ENCODE measurements at regions not wholly inside any gene's neighbourhood (a gene's known extent, or its start where the extent isn't known, plus 50 kb on each side); places are given as distances from the start of the nearest gene placed in this dataset.
"Not testable (repeated sequence)": the region's sequence is repeated elsewhere in the genome, so short reads cannot be mapped to it uniquely, and the experiment has no call there.

- no peak for FAIRE-seq
Observed at GRCh38 chr3:178088963-178089362, 447.3 kb upstream of the KCNMB2 start.

GRCh38 chr3:178090899-178091298 lies 445.3 kb upstream of the KCNMB2 start:
- FAIRE-seq, result no peak

GRCh38 chr3:178095522-178095921 lies 440.7 kb upstream of the KCNMB2 start:
- no peak for FAIRE-seq

- no peak for FAIRE-seq
Observed at GRCh38 chr3:178096955-178097354, 439.3 kb upstream of the KCNMB2 start.

GRCh38 chr3:178097576-178097975 lies 438.7 kb upstream of the KCNMB2 start:
- FAIRE-seq, result no peak

GRCh38 chr3:178099274-178099673 lies 437.0 kb upstream of the KCNMB2 start:
- FAIRE-seq, result no peak

- no peak for FAIRE-seq
Observed at GRCh38 chr3:178099862-178100261, 436.4 kb upstream of the KCNMB2 start.

GRCh38 chr3:178100908-178101307 lies 435.3 kb upstream of the KCNMB2 start:
- FAIRE-seq, result no peak

GRCh38 chr3:178103140-178103539 lies 433.1 kb upstream of the KCNMB2 start:
- no peak for FAIRE-seq

GRCh38 chr3:178107804-178108203 lies 428.4 kb upstream of the KCNMB2 start:
- no peak for FAIRE-seq

GRCh38 chr3:178109691-178110090 lies 426.5 kb upstream of the KCNMB2 start:
- FAIRE-seq, result no peak

- no peak for FAIRE-seq
Observed at GRCh38 chr3:178112134-178112533, 424.1 kb upstream of the KCNMB2 start.

GRCh38 chr3:178112552-178112951 lies 423.7 kb upstream of the KCNMB2 start:
- not testable (repeated sequence) for FAIRE-seq

- FAIRE-seq, result no peak
Observed at GRCh38 chr3:178117641-178118040, 418.6 kb upstream of the KCNMB2 start.

GRCh38 chr3:178119608-178120295 lies 416.5 kb upstream of the KCNMB2 start:
- FAIRE-seq, result not testable (repeated sequence)

- no peak for FAIRE-seq
Observed at GRCh38 chr3:178120367-178120766, 415.9 kb upstream of the KCNMB2 start.

GRCh38 chr3:178126686-178127085 lies 409.6 kb upstream of the KCNMB2 start:
- peak; percentile 61 for FAIRE-seq

GRCh38 chr3:178127221-178127620 lies 409.0 kb upstream of the KCNMB2 start:
- FAIRE-seq, result no peak

- FAIRE-seq, result no peak
Observed at GRCh38 chr3:178129109-178129508, 407.1 kb upstream of the KCNMB2 start.

GRCh38 chr3:178131801-178132200 lies 404.4 kb upstream of the KCNMB2 start:
- FAIRE-seq, result no peak

- FAIRE-seq, result no peak
Observed at GRCh38 chr3:178137206-178137605, 399.0 kb upstream of the KCNMB2 start.

- FAIRE-seq, result no peak
Observed at GRCh38 chr3:178137831-178138230, 398.4 kb upstream of the KCNMB2 start.

- FAIRE-seq, result no peak
Observed at GRCh38 chr3:178139116-178139515, 397.1 kb upstream of the KCNMB2 start.

GRCh38 chr3:178140531-178141304 lies 395.5 kb upstream of the KCNMB2 start:
- no peak for FAIRE-seq

GRCh38 chr3:178141305-178141684 lies 394.9 kb upstream of the KCNMB2 start:
- FAIRE-seq, result not testable (repeated sequence)
